Mesothelial cell of epicardium (in vitro differentiated cells): ENCODE measurements at regions not wholly inside any gene's neighbourhood (a gene's known extent, or its start where the extent isn't known, plus 50 kb on each side); places are given as distances from the start of the nearest gene placed in this dataset.

Experiments
- DNase-seq, 2 experiments: peaks; one replicate each; pipeline ENCODE4 v3.0.0; 2021; ENCODE audit warnings: low spot score in 2 of 2; ENCODE audit not compliant: unreplicated experiment in 2 of 2
- H3K27ac Mint-ChIP-seq: 2 replicates; pipeline ENCODE4 v1.8.0; 2021; ENCODE audit warnings: mixed read lengths
- H3K27me3 Mint-ChIP-seq: 2 replicates; pipeline ENCODE4 v1.8.0; 2021; ENCODE audit warnings: low read depth, mixed read lengths
- H3K36me3 Mint-ChIP-seq: 2 replicates; pipeline ENCODE4 v1.8.0; 2021; ENCODE audit warnings: mixed read lengths
- H3K4me1 Mint-ChIP-seq: 2 replicates; pipeline ENCODE4 v1.8.0; 2021; ENCODE audit warnings: mixed read lengths
- H3K4me3 Mint-ChIP-seq: 2 replicates; pipeline ENCODE4 v1.8.0; 2021; ENCODE audit warnings: mild to moderate bottlenecking, moderate library complexity, mixed read lengths
- H3K9me3 Mint-ChIP-seq: 2 replicates; pipeline ENCODE4 v1.8.0; 2021; ENCODE audit warnings: mixed read lengths
- TF ChIP-seq, protein P1 (sequence below): fragments of 200-600 bp; sonication (generic); IDR thresholded peaks from one replicate; pipeline ENCODE4 v1.5.0; 2021; ENCODE audit warnings: antibody characterized with exemption; ENCODE audit not compliant: unreplicated experiment

DNA sequence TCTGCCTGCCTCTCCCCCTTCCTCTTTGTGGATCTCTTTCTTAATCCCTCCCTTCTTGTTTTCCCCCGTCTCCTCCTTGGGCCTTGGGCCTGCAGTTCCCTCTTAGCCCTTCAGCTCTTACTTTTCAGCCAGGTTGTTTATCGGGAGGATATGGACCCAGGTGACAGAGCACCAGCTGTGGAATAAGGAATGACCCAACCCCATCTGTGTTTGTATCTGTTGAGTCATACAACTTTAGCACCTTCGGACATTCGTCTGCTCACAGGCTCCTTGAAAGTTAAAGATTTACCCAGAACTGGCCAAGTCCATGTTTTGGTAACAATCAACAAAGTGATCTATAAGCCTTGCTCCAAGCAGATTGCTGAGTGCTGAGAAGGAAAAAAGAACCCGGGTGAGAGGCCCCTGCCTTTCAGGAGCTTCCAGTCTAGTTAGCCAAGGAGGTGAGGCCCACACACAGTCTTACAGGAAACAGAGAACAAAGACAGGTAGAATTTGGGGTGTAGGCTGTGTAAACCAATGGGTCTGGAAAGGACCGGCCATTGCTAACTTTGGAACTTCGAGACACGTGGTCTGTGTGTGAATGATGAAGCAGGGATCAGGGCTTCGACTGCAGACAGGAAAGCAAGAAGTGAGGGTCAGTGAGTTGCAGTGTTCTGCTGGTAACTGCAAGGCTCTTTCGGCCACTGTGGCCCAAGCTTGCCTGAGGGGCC lies 66.7 kb upstream of the F3 start:
- Mint-ChIP-seq H3K4me1 (peaks cover 5% of the 10 kb centered on the region), H3K9me3 (peaks cover 3% of the 10 kb centered on the region), H3K36me3 (no peaks in the 10 kb centered on the region), H3K27me3 (no peaks in the 10 kb centered on the region), H3K27ac (no peak overlapping the region), H3K4me3 (no peak overlapping the region)
- no peak for DNase-seq
- TF ChIP-seq, protein P1, sequence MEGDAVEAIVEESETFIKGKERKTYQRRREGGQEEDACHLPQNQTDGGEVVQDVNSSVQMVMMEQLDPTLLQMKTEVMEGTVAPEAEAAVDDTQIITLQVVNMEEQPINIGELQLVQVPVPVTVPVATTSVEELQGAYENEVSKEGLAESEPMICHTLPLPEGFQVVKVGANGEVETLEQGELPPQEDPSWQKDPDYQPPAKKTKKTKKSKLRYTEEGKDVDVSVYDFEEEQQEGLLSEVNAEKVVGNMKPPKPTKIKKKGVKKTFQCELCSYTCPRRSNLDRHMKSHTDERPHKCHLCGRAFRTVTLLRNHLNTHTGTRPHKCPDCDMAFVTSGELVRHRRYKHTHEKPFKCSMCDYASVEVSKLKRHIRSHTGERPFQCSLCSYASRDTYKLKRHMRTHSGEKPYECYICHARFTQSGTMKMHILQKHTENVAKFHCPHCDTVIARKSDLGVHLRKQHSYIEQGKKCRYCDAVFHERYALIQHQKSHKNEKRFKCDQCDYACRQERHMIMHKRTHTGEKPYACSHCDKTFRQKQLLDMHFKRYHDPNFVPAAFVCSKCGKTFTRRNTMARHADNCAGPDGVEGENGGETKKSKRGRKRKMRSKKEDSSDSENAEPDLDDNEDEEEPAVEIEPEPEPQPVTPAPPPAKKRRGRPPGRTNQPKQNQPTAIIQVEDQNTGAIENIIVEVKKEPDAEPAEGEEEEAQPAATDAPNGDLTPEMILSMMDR: no peak

DNA sequence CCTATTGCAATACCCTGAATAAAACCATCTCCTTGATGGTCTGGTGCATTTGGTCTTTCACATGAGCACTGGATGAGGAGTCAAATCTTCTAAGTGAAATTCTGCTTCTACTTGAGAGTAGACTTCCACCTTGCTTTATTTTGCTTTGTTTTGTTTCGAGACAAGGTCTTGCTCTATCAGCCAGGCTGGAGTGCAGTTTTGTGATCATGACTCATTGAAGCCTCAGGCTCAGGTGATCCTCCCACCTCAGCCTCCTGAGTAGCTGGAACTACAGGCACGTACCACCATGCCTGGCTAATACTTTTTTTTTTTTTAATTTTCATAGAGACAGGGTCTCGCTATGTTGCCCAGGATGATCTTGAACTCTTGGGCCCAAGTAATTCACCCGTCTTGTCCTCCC lies 65.8 kb upstream of the F3 start:
- Mint-ChIP-seq H3K4me1 (peaks cover 4% of the 10 kb centered on the region), H3K9me3 (peaks cover 3% of the 10 kb centered on the region), H3K27ac (no peak overlapping the region), H3K4me3 (no peak overlapping the region), H3K27me3 (no peaks in the 10 kb centered on the region), H3K36me3 (no peaks in the 10 kb centered on the region)
- TF ChIP-seq, protein P1: no peak
- no peak for DNase-seq

DNA sequence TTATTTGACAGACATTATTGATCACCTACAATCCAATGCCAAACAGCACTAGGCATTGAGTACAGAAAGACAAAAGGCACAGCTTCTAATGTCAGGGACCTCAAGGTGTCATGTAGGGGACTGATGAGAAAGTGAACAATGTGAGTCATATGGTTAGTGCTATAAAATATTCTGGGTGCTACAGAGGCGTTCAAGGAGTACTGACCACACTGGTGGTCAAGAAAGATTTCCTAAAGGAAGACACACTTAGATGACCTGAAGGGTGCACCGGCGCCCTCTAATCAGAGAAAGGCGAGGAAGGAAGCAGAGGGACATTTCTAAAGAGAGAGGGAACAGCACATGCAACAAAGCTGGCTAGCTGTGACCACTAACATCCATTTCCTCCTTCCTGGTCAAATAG lies 64.9 kb upstream of the F3 start:
- TF ChIP-seq, protein P1: no peak
- Mint-ChIP-seq H3K4me3 (no peak overlapping the region), H3K27ac (no peak overlapping the region), H3K36me3 (no peaks in the 10 kb centered on the region), H3K27me3 (no peaks in the 10 kb centered on the region), H3K4me1 (peaks cover 7% of the 10 kb centered on the region), H3K9me3 (peaks cover 3% of the 10 kb centered on the region)
- DNase-seq: no peak

DNA sequence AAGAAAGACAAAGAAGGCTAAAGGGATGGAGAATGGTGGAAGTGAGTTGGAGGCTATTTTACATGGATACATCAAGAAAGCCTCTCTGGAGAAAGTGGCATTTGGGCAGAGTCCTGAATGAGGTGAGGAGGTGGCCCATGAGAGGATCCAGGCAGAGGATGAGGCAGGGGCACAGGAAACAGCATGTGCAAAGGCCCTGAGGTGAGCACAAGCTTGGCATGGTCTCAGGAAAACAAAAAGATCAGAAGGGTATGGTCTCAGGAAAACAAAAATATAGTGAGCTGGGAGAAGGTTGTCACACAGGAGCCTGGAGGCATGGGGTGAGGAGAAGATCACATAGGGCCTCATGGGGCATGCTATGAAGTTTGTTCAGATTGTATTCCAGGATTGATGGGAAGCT lies 62.1 kb upstream of the F3 start:
- H3K27ac Mint-ChIP-seq: no peak overlapping the region
- H3K4me1 Mint-ChIP-seq: peaks cover 9% of the 10 kb centered on the region
- H3K36me3 Mint-ChIP-seq: no peaks in the 10 kb centered on the region
- DNase-seq: peak in 1 of 2 experiments; percentile 6
- TF ChIP-seq, protein P1: no peak
- H3K9me3 Mint-ChIP-seq: peaks cover 3% of the 10 kb centered on the region
- no peaks in the 10 kb centered on the region for H3K27me3 Mint-ChIP-seq
- no peak overlapping the region for H3K4me3 Mint-ChIP-seq

DNA sequence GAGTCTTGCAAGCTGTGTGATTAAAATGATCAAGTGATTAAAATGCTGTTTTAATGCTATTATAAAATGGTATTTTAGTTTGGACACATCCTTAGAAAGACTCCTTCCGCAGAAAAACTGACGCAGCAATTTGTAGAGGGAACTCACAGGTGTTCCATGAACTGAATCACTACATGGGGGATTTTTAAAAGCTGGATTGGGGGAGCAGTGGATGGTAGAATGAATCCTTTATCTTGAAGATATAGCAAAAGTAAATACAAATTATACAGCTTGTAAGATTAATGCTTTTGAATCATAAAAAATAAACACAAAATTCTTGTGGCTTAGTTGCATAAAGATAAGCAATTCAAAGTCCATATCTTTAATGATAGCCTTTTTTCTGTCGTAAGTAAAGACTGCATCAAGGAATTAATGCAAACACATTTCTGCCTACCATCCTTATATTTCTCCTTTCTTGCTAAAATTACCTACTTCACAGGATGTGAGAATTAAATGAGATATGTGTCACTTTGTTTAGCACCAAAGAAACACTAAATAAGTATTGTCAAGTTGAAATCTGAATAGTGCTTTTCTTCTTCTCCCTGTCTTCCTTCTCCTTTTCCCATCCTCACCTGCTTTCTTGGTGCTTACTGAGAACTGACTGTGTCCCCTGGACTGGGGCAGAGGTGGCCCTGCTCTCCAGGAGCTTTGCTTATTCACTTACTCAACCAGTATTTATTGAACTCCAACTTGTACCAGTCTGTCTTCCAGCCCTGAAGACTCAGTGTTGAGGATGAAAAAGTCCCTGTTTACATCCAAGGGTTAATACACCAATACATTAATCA lies 61.5 kb upstream of the F3 start:
- H3K4me3 Mint-ChIP-seq: no peak overlapping the region

More for the DNA sequence above, 61.5 kb upstream of the F3 start:
- peaks cover 3% of the 10 kb centered on the region for H3K9me3 Mint-ChIP-seq
- TF ChIP-seq, protein P1: no peak
- H3K4me1 Mint-ChIP-seq: peaks cover 9% of the 10 kb centered on the region
- H3K27ac Mint-ChIP-seq: no peak overlapping the region
- H3K36me3 Mint-ChIP-seq: no peaks in the 10 kb centered on the region
- no peak for DNase-seq
- no peaks in the 10 kb centered on the region for H3K27me3 Mint-ChIP-seq
